Sigmoid colon (tissue), 4 donors: ENCODE measurements at regions not wholly inside any gene's neighbourhood (a gene's known extent, or its start where the extent isn't known, plus 50 kb on each side); places are given as distances from the start of the nearest gene placed in this dataset.

ENCODE experiments used
- EP300 ChIP-seq, 4 donors: sonication (generic); formaldehyde crosslinking; IDR thresholded peaks; one replicate each; pipeline ENCODE4 v1.6.1; 2017; ENCODE audit warnings: antibody characterized with exemption in 4 of 4
- POLR2A ChIP-seq, 2 donors: fragments of 450-650 bp; IDR thresholded peaks; one replicate each; pipeline ENCODE4 v1.6.1; 2016; ENCODE audit warnings: antibody characterized with exemption in 2 of 2, mild to moderate bottlenecking in 2 of 2, moderate library complexity in 2 of 2
- POLR2AphosphoS5 ChIP-seq, 4 donors: sonication (generic); formaldehyde crosslinking; IDR thresholded peaks; one replicate each; pipeline ENCODE4 v1.6.1; 2017; ENCODE audit warnings: antibody characterized with exemption in 4 of 4
- TF ChIP-seq, protein P1 (sequence below), 4 experiments: fragments of 450-650 bp in 3 of 4; fragments of 200-600 bp in 1 of 4; IDR thresholded peaks; one replicate each; pipeline ENCODE4 v1.5.1; 2016 to 2019; ENCODE audit warnings: antibody characterized with exemption in 4 of 4, mild to moderate bottlenecking in 3 of 4, moderate library complexity in 2 of 4

DNA sequence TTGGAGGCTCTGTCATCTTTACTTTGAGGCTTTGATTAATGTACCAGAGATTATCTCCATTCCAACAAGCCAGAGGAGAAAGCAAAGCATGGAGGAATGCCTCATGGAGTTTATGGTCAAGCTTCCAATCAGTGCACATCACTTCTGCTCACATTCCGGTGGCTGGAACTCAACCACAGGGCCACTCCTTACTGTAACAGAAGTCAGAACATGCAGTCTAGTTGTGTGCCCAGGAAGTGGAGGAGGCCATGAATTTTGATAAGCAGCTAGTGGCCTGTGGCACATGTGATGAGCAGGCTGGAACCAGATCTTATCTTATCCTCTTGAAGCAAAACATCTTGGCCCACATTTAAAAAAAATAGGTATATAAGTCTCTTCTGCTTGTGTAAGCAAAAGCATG is 258.9 kb upstream of the ARHGAP20 start:
- TF ChIP-seq EP300 (IDR thresholded peaks at IDR 0.05) (no peak), POLR2A (IDR thresholded peaks at IDR 0.05) (no peak), POLR2AphosphoS5 (IDR thresholded peaks at IDR 0.05) (no peak)
- TF ChIP-seq, protein P1, sequence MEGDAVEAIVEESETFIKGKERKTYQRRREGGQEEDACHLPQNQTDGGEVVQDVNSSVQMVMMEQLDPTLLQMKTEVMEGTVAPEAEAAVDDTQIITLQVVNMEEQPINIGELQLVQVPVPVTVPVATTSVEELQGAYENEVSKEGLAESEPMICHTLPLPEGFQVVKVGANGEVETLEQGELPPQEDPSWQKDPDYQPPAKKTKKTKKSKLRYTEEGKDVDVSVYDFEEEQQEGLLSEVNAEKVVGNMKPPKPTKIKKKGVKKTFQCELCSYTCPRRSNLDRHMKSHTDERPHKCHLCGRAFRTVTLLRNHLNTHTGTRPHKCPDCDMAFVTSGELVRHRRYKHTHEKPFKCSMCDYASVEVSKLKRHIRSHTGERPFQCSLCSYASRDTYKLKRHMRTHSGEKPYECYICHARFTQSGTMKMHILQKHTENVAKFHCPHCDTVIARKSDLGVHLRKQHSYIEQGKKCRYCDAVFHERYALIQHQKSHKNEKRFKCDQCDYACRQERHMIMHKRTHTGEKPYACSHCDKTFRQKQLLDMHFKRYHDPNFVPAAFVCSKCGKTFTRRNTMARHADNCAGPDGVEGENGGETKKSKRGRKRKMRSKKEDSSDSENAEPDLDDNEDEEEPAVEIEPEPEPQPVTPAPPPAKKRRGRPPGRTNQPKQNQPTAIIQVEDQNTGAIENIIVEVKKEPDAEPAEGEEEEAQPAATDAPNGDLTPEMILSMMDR (IDR thresholded peaks at IDR 0.05) = no peak
